Activated CD4-positive, alpha-beta T cell treated with anti-CD3 and anti-CD28 coated beads, Interleukin-2, amount 50 U/mL, for 1 hour (primary cell): ENCODE measurements at regions not wholly inside any gene's neighbourhood (a gene's known extent, or its start where the extent isn't known, plus 50 kb on each side); places are given as distances from the start of the nearest gene placed in this dataset.
"Not testable (repeated sequence)": the region's sequence is repeated elsewhere in the genome, so short reads cannot be mapped to it uniquely, and the experiment has no call there.

Experiments used
- DNase-seq: peaks from one replicate; pipeline ENCODE4 v3.0.0-alpha.2; 2020

DNA sequence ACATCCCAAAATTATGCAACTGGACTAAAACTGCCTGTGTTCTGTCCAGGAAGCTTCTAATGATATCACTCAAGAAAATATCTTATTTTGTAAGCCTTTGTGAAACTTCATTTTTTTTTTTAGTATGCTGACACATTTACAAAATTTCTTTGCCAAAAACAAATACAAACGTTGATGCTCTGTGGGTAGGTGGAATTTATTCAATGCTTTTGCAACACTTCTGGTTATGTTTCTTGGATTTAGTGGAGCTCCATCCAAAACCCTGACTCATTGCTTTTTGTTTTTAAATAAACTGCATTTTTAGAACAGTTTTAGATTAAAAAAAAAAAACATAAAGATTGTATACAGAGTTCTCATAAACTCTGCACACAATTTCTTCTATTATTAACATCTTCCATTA lies 250.9 kb upstream of the MAOA start:
- no peak for DNase-seq

DNA sequence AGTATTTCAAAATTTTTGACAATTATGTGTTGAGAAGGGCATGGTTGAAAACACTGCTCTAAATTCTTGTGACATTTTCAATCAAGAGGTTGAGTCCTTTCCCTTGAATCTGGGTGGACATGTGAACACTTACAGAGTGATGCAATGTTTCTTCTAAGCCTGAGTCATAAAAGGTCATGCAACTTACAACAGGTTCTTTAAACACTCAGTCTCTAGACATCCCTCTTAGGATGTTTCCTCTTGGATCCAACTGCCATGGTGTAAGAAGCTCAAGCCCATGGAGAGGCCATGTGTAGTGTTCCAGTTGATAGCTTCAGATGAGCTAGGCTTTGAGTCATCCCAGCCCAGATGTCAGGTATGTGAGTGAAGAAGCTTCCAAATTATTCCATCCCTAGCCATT lies 232.2 kb upstream of the MAOA start:
- DNase-seq, result no peak

DNA sequence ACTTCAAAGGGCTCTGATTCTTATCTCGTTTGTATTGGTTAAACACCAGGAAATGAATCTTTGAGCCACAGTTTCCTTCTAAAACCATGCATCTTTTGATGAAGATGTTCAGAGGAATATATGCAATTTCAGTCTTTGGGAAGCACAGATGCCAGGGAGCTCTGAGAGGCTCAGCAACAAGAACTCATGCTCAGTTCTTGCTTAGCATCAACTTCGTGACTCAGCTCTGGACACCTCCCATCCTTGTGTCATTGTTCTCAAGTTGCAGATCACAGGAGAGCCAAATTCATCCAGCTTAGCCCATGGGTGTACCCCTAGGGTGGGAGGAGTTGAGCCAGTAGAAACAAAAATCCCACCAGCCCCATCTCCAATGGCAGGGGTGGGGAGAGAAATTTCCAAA lies 219.6 kb upstream of the MAOA start:
- no peak for DNase-seq

DNA sequence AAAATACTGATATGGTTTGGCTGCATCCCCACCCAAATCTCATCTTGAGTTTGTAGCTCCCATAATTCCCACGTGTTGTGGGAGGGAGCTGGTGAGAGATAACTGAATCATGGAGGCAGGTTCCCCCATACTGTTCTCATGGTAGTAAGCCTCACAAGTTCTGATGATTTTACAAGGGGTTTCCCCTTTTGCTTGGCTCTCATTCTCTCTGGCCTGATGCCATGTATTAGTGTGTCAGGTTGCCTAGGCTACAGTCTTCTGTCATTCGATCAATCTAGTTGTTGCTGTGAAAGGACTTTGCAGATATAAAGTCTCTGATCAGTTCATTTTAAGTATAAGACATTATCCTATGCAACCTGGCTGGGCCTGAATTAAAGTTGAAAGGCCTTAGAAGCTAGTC lies 209.3 kb upstream of the MAOA start:
- no peak for DNase-seq

DNA sequence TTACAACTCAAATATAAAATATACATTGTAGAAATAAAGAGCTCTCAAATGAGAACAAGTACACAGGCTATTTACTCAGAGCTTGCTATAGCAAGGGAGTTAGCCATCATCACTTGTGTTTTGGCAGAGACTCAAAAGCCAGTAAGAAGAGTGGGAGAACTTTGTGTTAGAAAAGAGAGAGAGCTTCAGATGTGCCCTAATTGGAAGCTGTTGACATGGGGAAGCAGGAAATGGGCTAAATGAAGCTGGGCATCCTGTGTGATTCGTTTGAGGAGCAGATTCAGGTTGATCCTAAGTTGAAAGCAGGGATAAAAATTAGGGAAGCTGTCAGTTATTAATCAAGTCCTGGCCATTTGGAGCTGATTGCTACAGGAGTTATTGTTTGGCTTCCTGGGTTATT lies 207.4 kb upstream of the MAOA start:
- DNase-seq, result no peak

DNA sequence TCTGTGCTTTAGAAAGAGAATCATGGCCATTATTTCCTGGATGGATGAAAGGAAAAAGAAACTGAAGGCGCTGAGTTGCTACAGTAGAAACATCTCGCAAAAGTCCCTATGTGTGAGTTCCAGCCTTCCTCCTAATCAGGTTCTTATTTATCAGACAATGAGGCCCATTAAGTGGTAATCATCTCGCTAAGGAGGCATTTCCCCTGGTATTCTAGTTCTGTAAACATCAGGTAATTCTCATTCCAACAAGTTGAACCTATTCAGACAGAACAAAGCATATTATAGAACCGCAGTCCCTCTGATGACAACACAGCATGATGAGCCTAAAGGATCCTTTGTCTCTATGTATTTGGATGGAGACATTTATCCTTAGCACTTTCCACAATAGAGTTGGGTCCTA lies 205.7 kb upstream of the MAOA start:
- no peak for DNase-seq

DNA sequence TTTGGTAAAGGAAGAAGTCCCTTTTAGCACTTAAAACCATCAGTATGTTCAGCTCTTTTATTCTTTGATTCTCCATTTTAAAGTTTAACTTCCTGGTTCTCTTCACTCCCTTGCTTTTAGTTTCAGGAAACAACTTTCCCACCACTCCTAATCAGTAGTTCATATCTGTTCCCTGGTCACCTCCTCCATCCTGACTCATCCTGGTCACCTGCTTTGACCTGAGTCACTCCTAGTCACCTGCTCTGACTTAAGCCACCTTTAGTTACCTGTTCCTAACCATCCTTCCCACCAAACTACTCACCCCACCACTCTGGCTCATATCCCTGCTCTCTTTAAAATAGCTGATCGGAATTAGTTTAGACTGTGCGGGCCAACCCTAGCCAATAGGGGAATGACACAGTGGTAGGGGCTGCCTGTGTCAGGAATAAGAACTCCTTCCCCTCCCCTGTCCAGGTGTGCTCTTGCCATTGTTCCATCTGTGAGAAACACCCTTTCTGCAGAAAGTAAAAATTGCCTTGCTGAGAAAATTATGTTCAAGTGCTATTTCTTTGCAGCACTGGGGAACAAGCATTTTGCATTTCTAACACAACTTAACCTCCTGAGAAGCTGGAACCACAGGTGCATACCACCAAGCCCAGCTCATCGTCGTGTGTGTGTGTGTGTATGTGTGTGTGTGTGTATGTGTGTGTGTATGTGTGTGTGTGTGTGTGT lies 204.0 kb upstream of the MAOA start:
- DNase-seq, result not testable (repeated sequence)

DNA sequence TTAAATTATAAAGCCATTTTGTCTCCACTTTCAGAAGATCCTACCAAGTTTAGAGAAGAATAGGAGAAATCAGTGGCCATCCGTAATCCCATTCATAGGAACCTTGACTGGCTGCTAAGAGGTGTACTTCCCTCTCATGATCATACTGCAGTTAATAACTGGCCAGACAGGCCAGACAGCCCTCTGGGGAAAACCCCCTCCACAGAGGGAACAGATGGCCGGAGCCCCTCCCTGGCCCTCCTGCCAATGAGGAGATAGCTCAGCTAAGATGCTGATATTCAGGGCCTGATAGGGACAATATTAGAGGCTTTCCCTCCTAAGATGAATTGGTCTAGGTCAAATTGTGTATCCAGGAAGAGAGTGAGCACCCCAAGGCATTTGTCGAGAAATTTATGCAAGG lies 200.0 kb upstream of the MAOA start:
- DNase-seq, result no peak

DNA sequence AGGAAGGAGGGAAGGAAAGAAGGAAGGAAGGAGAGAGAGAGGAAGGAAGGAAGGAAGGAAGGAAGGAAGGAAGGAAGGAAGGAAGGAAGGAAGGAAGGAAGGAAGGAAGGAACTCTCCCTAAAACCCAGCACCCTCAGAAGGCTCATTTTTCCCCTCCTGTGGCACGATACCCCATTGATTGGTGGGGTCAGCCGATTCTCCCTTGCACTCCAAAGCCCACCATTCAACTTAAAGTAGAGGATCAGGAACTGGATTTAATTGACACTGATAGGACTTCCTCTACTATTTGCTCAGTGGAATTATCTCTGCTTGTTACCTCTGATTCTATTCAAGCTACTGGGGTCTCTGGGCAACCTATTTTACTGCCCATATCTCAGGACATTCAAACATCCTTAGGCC lies 199.2 kb upstream of the MAOA start:
- DNase-seq, result no peak

DNA sequence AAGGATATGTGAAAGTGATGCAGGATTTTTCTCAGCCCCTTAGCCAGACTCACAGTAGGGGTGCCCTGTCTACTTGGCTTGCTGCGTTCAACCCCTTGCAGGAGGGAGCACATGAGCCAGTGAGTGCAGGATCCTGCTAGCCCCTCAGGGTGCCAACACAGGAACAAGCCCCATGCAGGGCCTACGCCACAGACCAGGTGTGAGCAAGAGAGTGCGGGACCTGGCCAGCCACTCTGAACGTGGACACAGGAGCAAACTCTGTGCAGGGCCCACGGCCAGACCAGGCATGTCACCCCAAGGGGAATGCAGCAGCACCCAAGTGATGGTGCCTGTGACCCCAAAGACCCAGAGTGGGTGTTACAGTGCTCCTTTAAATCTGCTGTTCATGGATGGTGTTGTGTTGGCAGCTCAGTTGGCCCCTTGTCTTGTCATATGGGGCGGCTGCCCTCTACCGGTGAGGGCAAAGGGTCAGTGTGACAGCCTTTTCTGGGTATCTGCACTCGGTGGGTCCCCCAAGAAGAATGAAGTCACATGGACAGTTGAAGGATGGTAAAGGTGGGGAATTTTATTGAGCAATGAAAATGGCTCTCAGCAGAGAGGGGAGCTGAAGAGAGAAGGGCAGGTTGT lies 188.4 kb upstream of the MAOA start:
- no peak for DNase-seq

DNA sequence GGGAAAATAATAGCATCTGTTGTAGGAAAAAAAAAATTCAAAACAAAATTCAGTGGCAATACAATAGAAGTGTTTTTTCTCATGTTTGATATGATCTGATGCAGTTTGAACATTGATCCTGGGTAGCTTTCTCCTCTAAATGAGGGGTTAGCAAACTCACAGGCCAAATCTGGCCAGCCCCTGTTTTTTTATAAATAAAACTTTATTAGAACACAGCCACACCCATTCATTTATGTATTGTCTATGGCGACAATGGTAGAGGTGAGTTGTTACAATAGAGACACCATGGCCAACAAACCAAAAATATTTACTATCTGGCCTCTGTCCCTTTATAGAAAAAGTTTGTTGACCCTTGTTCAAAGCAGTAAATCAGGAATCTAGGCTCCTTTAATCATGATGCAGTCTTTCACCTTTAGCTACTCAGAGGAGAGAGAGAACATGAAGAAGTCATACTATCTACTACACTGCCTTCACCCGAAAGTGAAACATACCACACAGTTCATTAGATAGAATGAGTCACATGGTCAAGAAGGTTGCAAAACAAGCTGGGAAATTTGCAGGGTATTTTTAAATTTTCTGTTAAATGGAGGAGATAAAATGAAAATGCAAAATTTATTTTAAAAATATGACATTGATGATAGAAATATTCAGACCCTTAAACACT lies 186.6 kb upstream of the MAOA start:
- no peak for DNase-seq

DNA sequence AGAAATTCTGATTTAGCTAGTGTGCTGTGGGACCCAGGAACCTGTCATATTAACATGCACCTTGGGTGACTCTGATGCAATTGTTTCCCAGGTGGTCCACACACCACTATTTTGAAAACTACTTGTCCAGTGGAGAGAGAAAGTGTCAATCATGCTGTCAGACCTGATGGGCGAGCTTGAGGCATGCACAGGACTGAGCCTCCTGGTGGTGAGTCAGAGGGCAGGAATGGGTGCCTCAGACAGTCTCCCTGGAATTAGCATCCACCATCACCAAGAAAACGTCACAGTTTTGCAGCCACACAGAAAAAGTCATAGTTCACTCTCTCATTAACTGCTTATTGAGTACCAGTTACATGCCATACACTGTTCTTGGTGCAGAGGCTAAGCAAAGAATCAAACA lies 181.8 kb upstream of the MAOA start:
- DNase-seq, result no peak

DNA sequence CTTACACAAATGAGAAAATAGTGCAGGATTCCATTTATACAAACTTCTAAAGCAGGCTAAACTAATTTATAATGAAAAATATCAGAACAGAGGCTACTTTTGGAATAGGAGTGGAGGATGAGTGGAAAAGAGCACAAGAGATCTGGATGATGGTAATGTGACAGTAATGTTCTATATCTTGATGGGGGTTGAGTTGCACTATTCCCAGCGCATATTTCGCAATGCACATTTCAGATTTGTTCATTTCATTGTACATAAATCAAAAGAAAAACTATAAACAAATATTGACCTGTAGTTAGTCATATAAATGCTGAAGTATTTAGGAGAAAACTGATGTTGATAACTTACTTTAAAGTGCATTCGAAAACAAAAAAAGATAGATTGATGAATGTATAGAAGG lies 177.0 kb upstream of the MAOA start:
- no peak for DNase-seq

DNA sequence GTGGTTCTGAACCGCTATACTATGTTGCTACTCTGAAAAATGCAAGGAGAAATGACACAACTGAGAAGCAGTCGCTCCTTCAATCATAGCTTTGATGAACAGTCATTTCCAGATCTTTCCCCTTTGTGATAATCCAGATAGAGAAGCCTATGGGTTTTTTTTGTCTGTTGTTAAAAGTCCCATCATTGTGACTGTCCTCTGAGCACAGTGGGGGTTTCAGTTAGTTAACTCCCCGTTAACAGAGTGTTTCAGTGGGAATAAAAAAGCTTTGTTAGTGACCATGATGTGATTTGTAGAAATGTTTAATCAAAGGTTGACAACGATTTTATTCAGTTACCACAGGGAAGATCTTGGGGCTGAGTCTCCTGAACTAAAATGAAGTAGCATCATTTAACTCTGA lies 176.2 kb upstream of the MAOA start:
- no peak for DNase-seq

DNA sequence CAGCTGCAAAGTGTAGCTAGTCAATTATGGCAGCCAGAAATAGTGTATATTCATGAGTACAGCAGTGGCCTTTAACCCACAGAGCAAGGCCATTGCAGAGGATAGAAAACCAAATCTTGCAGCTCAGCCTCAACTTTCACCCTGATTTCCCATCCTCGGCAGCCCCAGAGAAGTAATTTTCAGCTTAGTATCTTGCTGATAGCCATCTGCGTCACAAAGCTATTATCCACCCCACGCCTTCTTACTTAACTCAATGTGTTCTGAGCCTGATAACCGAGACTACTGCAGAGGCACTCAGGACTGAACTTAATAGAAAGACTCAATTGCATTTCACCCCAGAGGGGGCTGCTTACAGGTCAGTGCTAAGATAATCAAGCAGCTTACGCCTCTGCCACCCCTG lies 174.5 kb upstream of the MAOA start:
- DNase-seq, result no peak

DNA sequence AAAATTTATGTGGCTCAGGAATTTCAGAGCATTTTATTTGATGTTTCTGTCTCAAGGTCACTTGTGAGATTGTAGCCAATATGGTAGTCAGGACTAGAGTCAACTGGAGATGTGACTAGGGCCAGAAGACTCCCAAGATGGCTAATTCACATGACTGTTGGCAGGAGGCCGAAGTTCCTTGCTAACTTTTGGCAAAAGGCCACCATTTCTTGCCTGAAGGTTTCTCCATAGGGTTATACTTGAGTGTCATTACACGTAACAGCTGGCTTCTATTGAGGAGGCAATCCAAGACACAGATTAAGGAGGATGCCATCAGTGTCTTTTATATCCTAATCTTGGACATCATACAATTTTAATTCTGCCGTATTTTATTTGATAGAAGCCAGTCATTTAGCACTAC lies 162.3 kb upstream of the MAOA start:
- no peak for DNase-seq

DNA sequence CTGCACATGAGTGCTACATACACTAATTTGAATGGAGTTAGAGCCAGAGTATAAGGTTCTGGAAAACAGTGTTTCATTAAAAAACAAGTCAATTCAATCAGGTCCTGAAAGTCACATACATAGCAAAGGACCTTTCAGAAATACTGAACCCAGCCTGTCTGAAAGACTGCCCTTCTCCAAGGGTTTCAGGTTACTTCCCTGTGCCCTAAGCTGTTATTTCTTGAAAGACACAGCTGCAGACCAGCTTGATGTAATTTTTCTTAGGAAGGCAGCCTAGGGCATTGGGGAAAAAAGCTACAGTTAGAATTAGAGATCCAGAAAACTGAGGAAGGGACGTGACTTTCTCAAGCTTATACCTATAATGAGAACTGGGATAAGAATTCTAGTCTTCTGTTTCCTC lies 155.9 kb upstream of the MAOA start:
- no peak for DNase-seq

DNA sequence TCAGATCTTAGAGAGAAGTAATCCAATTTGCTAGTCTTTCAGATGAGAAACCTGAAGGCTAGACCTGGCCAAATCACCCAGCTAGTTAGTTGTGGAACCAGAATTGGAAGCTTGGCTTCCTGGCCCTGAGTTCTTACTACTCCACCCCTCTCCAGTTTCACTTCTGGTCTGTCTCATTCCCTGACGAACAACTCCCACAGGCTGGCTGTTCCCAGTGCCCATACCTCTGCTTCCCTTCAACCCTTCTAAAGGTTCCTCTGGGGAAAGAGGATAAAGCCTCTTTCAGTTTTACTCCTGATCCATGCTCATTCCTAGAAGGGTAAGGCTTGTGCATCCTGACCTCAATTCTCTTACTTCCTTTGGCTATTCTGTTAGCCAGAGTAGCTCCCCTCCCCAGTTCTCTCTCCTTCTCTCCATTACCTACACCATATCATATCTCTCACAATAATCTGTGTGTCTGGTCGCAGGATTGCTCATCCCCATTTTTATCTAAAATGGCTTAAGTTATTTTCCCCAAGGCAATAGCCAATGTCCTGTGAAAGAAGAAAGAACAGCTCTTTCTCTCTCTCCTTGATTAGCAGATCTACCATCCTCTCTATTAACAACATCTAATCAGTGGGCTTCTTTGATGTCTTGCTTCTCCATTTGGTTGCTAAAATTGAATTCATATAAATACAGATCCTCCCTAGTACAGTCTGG lies 155.0 kb upstream of the MAOA start:
- no peak for DNase-seq

DNA sequence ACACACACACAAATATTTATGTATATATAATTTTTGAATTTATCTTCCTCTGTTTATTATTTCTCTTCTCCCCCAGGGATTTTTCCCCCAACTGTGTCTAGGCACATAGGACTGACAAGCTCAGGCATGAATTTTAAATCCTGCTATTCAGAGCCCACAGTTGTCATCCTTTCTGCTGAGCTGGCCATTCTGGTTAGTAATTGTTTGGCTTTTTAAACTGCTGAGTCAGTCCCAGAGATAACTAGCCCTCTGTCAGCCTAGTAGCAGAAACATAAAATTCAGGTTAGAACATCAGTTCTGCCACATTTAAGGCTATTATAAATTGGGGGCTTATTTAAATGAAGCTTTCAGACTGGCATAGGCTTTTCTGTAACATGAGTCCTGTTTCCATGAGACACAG lies 151.7 kb upstream of the MAOA start:
- no peak for DNase-seq

DNA sequence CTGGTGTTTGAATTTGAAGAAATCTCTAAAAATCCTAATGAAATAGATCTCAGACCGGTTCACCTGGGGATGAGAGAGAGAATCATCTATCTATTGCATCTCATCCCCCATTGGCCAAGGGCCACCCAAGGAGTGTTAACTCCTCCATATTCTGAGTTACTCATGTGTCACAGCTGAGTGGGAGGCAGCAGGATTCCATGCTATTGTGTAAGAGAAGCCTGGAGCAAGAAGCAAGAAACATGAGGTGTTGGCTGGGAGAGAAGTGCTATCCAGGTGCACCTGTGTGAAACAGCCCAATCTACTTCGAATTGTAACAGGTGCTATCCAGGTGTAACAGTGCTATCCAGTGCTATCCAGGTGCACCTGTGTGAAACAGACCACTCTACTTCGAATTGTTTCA lies 150.3 kb upstream of the MAOA start:
- no peak for DNase-seq

DNA sequence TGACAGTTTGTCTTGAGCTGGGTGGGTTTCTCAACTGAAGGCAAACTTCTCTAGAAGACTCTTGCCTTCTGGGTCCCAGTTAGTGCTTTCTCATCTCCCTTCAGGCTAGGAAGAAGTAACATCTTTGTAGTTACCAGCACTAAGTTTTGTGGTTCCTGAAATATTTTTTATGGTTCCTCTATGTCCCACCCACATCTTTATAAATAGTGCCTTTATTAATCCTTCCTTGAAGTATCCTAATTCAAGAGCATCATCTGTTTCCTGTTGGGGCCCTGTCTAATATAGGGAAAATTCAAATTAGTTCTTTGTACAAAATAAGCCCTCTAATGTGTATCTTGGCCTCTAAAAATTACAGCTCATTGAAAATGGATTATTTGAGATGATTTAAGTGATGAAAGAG lies 147.4 kb upstream of the MAOA start:
- no peak for DNase-seq

DNA sequence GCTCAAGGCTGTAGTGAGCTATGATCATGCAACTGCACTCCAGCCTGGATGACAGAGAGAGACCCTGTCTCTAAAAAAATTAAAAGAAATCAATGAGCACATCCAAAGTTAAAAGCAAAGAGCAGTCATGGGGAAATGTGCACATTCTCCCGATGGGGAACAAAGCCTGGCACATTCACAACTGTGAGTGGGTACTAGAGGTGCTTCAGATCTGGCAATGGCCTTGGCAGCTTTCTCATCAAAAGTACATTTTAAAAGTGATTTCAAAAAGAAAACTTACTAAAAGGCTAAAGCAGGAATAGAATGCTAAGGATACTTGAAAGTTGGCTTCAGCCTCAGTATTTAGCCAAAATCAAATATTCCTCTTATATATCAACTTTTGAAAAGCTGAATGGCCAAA lies 145.9 kb upstream of the MAOA start:
- DNase-seq, result no peak

DNA sequence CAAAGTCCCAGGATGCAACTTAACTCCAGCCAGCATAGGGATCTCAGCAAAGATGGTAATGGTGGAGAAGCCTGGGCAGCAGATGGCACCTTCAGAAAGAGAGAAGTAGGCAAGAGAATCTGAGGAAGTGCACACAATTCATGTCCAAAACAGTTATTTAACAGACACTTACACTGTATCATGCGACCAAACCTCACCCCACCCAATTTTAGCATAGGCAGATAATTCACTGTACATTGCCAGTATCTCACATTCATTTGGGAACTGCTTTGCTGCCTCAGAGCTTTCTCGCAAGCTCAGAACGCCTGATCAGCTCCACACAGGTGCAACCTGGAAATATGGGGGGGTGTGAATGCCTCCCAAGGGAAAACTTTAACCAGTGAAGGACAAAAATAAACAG lies 143.0 kb upstream of the MAOA start:
- DNase-seq, result no peak

DNA sequence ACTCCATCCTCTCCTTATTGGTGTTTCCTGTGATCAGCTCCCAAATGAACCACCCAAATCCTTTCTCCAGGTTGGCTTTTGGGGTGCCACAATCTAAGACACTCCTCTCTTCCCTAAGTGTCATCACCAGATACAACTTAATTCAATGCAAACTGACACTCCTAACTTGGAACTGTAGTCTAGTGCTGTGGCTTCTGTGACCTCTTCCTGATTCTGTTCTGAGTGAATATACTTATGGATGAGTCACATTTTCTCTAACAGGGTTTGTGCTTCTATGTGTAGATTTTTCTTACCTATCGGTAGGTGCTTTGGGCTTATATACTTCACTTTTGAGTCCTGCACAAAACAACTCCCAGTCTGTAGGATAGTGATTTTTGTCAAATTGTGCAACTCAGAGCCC lies 141.3 kb upstream of the MAOA start:
- DNase-seq, result no peak
